HAP-1 (cell line): ENCODE measurements at regions not wholly inside any gene's neighbourhood (a gene's known extent, or its start where the extent isn't known, plus 50 kb on each side); places are given as distances from the start of the nearest gene placed in this dataset.

ENCODE experiments used
- DNase-seq, 2 experiments: peaks; one replicate each; pipeline ENCODE4 v3.0.0-alpha.2; 2016 to 2020; ENCODE audit warnings: low spot score in 2 of 2
- H3K27me3 ChIP-seq: fragments of 250-450 bp; sonication (Bioruptor Pico); 2 replicates; pipeline ENCODE4 v1.5.1; 2020; ENCODE audit warnings: low read depth, mild to moderate bottlenecking, moderate library complexity
- H3K36me3 ChIP-seq: fragments of 250-450 bp; sonication (Bioruptor Pico); replicated peaks from 2 replicates; pipeline ENCODE4 v1.5.1; 2020; ENCODE audit warnings: mild to moderate bottlenecking
- H3K4me1 ChIP-seq: fragments of 250-450 bp; sonication (Bioruptor Pico); 2 replicates; pipeline ENCODE4 v1.5.1; 2020; ENCODE audit warnings: mild to moderate bottlenecking
- H3K4me3 ChIP-seq: fragments of 250-450 bp; sonication (Bioruptor Pico); 2 replicates; pipeline ENCODE4 v1.5.1; 2020; ENCODE audit warnings: mild to moderate bottlenecking, moderate library complexity
- H3K9me3 ChIP-seq: fragments of 250-450 bp; sonication (Bioruptor Pico); 2 replicates; pipeline ENCODE4 v1.5.1; 2020; ENCODE audit warnings: mild to moderate bottlenecking, moderate library complexity
- in situ Hi-C: fragments of 300-500 bp; cut with MboI; formaldehyde crosslinking; loops from 3 replicates; pipeline ENCODE4 v1.14.3; 2020; ENCODE audit warnings: low sequenced_read_pairs, inconsistent platforms, mixed read lengths

DNA sequence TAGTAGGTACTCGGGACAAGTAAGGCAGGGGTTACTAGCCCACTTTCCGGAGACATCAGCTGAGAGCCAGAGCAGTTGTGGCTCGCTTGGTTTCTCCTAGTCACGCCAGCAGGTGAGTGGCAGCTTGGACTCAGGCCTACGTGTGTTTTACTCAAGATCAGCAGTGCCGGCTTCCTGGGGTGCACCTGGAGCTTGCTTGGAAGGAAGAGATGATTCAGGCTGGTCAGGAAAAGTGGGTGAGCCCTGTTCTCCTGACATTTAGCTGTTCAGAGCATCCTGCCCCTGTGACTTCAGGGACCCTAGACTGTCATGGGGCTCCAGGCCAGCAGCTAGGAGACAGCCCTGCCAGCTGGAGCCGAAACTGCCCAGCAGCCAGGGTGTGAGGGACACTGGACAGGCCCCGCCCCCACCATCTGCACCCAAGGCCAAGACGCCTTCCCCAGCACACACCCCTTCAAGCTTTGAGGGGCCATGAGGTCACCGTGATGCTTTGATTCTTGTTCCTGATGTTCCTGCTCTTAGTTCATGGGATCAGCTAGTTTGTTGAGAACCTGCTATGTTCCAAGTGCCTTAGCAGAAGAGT lies 238.0 kb upstream of the CIBAR2 start:
- H3K36me3 ChIP-seq: no peaks in the 10 kb centered on the region
- peaks cover 2% of the 10 kb centered on the region; the same call in 1 of the 2 replicates for H3K9me3 ChIP-seq
- in situ Hi-C loops: no loop called here
- no peak for DNase-seq
- H3K4me1 ChIP-seq: peaks cover 10% of the 10 kb centered on the region; the same call in 1 of the 2 replicates
- H3K4me3 ChIP-seq: no peak overlapping the region
- H3K27me3 ChIP-seq: no peaks in the 10 kb centered on the region

DNA sequence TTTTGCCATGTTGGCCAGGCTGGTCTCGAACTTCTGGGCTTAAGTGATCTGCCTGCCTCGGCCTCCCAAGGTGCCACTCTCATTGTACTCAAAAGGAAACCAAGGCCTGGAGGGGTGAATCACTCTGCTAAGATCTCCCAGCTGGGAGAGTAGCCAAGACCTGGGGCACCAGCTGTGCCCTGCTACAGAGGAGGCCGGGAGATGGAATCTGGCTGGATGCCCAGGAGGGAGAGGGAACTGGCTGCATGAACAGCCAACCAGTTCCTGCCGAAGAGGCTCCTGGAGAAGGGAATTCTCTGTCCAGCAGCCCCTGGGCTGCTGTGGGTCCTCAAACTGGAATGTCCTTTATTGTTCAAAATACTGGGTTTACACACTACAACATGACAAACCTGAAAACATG lies 238.7 kb upstream of the CIBAR2 start:
- H3K36me3 ChIP-seq: no peaks in the 10 kb centered on the region
- no peaks in the 10 kb centered on the region for H3K27me3 ChIP-seq
- H3K4me1 ChIP-seq: peaks cover 10% of the 10 kb centered on the region; the same call in 1 of the 2 replicates
- H3K4me3 ChIP-seq: no peak overlapping the region
- peak in 1 of 2 experiments; percentile 59 for DNase-seq
- H3K9me3 ChIP-seq: peaks cover 2% of the 10 kb centered on the region; the same call in 1 of the 2 replicates
- in situ Hi-C loops: no loop called here

DNA sequence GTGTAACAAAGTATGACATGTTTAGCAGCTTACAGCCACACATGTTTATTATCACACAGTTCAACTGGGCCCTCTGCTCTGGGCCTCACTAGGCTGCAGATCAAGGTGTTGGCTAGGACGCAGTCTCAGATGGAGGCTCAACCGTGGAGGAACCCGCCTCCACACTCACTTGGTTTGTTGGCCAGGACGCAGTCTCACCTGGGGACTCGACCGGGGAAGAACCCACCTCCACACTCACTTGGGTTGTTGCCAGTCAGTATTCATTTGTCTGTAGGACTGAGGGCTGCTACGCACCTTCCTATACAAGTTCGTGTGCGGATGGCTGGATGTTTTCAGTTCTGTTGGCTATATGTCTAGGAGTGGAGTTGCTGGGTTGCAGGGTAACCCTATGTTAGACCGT lies 240.7 kb upstream of the CIBAR2 start:
- no peak for DNase-seq
- H3K36me3 ChIP-seq: no peaks in the 10 kb centered on the region
- H3K4me1 ChIP-seq: peaks cover 10% of the 10 kb centered on the region; the same call in 1 of the 2 replicates
- in situ Hi-C loops: no loop called here
- no peaks in the 10 kb centered on the region for H3K27me3 ChIP-seq
- H3K9me3 ChIP-seq: peaks cover 2% of the 10 kb centered on the region; the same call in 1 of the 2 replicates
- H3K4me3 ChIP-seq: no peak overlapping the region

DNA sequence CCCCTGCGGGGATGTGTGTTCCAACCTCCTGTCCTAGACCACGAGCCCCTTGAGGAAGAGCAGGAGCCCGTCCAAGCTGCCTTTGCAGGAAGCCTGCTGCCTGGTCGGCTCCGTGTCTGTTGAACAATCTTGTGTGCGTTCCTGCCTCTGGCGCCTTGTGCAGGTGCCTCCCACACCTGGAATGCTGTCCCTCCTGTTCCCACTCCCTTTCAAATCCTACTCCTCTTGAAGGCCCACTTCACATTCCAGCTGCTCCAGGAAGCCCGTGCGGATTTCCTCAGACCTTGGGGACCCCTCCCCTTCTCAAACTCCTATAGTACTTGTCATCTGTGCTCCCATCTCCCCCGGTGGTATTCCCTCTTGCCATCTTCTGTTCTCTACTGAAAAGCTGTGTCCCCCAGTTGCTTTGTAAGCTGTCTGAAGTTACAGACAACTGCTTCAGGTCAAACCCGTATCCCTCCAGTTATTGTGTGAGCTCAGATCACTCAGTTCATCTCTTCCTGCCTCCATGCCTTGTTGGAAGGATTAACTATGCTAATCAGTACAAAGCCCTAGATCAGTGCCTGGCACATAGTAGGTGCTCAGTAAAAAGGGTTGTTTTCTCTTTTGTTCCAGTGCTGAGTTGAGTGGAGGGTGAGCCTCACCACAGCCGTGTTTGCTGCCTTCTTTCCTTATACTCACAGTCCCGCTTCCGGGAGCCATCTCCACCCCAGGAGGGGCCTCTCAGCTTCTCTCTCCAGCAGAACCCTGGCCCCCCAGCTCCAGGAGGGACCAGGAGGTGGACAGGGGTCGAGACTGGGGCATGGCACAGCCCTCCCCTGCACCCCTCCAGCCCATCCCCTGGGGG lies 241.8 kb upstream of the CIBAR2 start:
- DNase-seq: no peak

DNA sequence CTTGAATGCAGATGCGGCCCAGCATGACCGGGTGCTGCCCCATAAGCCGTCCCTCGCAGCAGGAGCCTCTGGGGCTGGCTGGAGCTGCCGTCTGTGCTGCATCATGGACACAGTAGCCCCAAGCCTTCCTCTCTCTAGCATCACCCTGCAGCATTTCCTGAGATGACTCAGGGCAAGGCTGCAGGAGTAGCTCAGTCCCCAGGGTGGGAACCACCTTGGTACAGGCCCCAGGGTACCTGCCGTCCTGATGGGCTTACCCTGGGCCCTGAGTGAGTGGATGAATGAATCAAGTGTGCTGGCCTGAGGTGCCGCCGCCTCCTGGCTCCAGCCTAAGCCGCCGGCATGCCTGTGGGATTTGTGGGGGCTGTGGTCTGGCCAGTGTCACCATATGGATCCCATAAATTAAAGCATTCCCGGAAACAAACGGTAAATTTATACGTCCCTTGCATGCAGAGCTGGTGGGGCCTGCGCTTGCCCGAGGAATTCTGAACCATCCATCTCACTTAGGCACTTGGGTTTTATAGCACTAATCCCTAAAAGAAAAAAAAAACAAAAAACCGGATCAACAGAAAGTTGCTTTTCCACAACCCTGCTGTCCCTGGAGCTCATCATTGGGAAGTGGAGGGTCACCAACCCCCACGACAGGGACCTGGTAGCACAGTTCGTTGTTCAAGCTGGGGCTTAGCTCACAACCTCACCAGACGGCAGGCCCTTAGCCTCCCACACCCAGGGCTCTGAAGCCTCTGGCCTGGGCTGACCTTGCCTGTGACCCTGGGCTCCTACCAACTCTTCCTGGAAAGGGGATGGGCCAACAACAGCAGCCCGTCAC lies 242.6 kb upstream of the CIBAR2 start:
- Histone ChIP-seq H3K4me3 (no peak overlapping the region), H3K36me3 (no peaks in the 10 kb centered on the region), H3K27me3 (no peaks in the 10 kb centered on the region), H3K4me1 (peaks cover 10% of the 10 kb centered on the region; the same call in 1 of the 2 replicates), H3K9me3 (peaks cover 2% of the 10 kb centered on the region; the same call in 1 of the 2 replicates)
- peak in 1 of 2 experiments; percentile 36 for DNase-seq
- in situ Hi-C loops: no loop called here

More for the DNA sequence above, 241.8 kb upstream of the CIBAR2 start:
- Histone ChIP-seq H3K27me3 (no peaks in the 10 kb centered on the region), H3K4me1 (peaks cover 10% of the 10 kb centered on the region; the same call in 1 of the 2 replicates), H3K4me3 (no peak overlapping the region), H3K36me3 (no peaks in the 10 kb centered on the region), H3K9me3 (peaks cover 2% of the 10 kb centered on the region; the same call in 1 of the 2 replicates)
- in situ Hi-C loops: no loop called here

DNA sequence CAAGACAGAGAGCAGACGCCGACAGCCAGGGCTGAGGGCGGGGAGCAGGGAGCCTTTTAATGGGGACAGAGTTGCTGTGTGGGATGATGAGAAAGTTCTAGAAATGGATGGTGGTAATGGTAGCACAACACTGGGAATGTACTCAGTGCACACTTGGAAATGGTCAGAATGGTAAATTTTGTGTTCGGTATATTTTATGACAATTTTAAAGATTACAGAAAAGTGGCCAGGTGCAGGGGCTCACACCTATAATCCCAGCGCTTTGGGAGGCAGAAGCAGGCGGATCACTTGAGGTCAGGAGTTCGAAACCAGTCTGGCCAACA lies 243.2 kb upstream of the CIBAR2 start:
- in situ Hi-C loops: no loop called here

DNA sequence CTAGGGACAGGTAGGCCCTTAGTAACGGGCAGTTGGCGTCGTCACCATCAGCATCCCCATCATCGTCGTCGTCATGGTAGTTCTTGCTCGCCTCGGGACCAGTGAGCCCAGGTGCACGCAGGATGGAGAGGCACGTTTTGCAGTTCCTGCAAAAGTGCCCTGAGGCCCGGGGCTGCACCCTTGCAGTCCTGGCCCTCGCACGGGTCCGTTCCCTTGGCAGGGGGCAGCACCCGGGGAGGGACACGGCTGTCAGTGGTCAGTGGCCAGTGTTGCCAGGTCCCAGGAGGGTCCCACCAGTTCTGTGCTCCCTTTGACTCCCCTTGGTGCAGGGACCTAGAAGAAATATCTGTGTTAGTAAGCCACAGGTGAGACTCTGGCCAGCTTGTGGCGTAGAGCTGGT lies 243.9 kb upstream of the CIBAR2 start:
- Histone ChIP-seq H3K36me3 (no peaks in the 10 kb centered on the region), H3K4me1 (peaks cover 10% of the 10 kb centered on the region; the same call in 1 of the 2 replicates), H3K4me3 (no peak overlapping the region), H3K9me3 (peaks cover 2% of the 10 kb centered on the region; the same call in 1 of the 2 replicates), H3K27me3 (no peaks in the 10 kb centered on the region)
- in situ Hi-C loops: no loop called here
- no peak for DNase-seq

More for the DNA sequence above, 243.2 kb upstream of the CIBAR2 start:
- Histone ChIP-seq H3K9me3 (peaks cover 2% of the 10 kb centered on the region; the same call in 1 of the 2 replicates), H3K4me3 (no peak overlapping the region), H3K4me1 (peaks cover 10% of the 10 kb centered on the region; the same call in 1 of the 2 replicates), H3K27me3 (no peaks in the 10 kb centered on the region), H3K36me3 (no peaks in the 10 kb centered on the region)
- no peak for DNase-seq

DNA sequence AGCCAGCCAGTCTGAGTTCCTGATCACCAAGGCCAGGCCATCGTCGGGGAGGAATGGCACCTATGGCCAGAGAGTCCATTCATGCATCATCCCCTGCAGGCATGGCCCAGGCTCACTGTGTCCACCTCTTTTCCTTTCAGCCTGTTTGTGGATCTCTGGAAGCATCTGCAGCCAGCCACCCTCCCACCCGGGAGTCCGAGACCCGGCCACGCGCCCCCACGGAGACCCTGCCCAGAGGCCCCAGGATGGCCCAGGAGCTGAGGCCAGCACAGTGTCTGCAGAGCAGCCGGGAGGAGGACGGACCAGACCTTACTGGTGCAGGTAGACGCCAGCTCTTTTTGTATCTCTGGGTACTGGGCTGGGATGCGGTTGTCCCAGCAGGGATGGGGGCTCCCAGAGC lies 245.1 kb upstream of the CIBAR2 start:
- no peaks in the 10 kb centered on the region for H3K27me3 ChIP-seq
- DNase-seq: no peak
- H3K36me3 ChIP-seq: no peaks in the 10 kb centered on the region
- peaks cover 2% of the 10 kb centered on the region; the same call in 1 of the 2 replicates for H3K9me3 ChIP-seq
- H3K4me1 ChIP-seq: peaks cover 5% of the 10 kb centered on the region; the same call in 1 of the 2 replicates
- H3K4me3 ChIP-seq: no peak overlapping the region
- in situ Hi-C loops: no loop called here

DNA sequence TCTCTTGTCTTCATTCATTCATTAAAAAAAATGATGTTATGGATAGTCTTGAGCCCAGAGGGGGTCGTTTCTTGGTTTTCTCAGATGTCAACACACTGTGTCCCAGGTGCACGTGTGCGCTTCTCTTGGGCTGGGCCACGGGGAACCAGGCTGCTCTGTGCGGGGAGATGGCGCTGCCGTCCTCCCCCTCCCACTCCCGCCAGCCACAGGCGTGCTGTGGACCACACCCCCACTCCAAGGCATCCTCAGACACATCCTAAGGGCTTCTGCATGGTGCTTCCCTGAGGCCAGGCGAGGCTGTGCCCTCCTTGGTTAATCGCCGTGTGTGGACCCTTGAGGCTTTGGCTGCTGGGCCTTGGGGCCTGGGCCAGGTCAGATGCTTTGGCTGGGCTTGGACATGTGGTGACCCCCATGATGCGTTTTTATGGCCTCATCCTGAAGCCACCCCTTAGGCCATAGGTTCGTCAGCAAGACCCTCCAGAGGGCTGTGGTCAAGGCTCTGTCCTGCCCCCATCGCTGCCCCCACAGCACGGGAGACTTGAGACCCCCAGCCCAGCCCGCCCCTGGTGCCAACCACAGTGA lies 245.7 kb upstream of the CIBAR2 start:
- DNase-seq: no peak
- peaks cover under 1% of the 10 kb centered on the region; the same call in 1 of the 2 replicates for H3K9me3 ChIP-seq
- H3K4me3 ChIP-seq: no peak overlapping the region
- H3K4me1 ChIP-seq: peaks cover 3% of the 10 kb centered on the region; the same call in 1 of the 2 replicates
- no peaks in the 10 kb centered on the region for H3K27me3 ChIP-seq
- H3K36me3 ChIP-seq: no peaks in the 10 kb centered on the region
- in situ Hi-C loops: no loop called here

DNA sequence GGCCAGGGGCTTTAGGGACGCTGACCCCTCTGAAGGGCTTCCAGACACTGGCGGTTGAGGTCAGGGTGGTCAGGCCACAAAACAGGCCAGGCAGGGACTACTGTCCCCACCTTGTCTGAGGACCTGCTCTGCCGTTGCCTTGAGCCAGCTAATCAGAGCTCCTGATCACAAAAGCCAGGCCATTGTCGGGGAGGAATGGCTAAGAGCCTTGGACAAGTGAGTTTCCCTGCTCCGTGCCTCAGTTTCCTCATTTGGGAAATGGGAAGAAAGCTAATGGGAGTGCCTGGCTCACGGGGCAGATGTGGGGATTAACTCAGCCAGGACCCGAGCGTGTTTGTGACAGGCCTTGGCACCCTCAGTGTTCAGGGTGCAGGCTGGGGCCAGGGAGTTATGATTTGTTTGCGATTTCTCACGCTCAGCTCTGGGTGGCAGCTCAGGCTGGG lies 246.5 kb upstream of the CIBAR2 start:
- Histone ChIP-seq H3K4me3 (no peak overlapping the region), H3K4me1 (peaks cover 3% of the 10 kb centered on the region; the same call in 1 of the 2 replicates)
- in situ Hi-C loops: no loop called here

DNA sequence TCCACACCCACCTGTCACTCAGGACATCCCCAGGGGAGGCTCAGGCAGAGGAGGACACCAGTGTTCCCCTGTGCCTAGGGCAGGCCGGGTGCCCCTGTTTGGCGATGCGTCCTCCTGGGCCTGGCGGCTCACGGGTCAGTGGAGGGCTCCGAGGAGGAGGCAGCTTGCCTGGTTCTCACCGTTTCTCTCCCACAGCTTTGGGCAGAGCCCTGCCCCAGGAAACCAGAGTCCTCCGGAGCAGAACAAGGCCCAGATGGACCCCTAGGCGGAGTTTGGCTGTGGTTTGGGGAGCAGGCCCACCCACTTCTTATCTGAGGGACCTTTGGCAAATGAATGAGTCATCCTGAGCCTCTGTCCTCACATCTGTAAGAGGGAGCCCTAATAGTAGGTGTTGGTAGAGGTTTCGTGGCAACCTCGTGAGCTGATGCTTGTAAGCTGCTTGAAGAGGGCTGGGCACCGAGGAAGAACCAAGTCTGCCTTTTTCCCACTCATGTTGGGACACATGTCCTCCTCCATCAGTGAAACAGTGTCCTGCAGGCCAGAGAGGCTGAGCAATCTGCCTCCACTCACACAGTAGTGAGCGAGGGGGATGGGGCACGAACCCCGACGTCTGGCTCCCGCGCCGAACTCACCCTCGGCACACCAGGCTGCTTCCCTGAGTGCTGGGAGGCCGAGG lies 247.0 kb upstream of the CIBAR2 start:
- DNase-seq: no peak
- Histone ChIP-seq H3K36me3 (no peaks in the 10 kb centered on the region), H3K4me1 (peaks cover 3% of the 10 kb centered on the region; the same call in 1 of the 2 replicates), H3K27me3 (no peaks in the 10 kb centered on the region), H3K4me3 (no peak overlapping the region), H3K9me3 (no peaks in the 10 kb centered on the region)
- in situ Hi-C loops: no loop called here

More for the DNA sequence above, 246.5 kb upstream of the CIBAR2 start:
- Histone ChIP-seq H3K9me3 (no peaks in the 10 kb centered on the region), H3K36me3 (no peaks in the 10 kb centered on the region), H3K27me3 (no peaks in the 10 kb centered on the region)
- DNase-seq: no peak

DNA sequence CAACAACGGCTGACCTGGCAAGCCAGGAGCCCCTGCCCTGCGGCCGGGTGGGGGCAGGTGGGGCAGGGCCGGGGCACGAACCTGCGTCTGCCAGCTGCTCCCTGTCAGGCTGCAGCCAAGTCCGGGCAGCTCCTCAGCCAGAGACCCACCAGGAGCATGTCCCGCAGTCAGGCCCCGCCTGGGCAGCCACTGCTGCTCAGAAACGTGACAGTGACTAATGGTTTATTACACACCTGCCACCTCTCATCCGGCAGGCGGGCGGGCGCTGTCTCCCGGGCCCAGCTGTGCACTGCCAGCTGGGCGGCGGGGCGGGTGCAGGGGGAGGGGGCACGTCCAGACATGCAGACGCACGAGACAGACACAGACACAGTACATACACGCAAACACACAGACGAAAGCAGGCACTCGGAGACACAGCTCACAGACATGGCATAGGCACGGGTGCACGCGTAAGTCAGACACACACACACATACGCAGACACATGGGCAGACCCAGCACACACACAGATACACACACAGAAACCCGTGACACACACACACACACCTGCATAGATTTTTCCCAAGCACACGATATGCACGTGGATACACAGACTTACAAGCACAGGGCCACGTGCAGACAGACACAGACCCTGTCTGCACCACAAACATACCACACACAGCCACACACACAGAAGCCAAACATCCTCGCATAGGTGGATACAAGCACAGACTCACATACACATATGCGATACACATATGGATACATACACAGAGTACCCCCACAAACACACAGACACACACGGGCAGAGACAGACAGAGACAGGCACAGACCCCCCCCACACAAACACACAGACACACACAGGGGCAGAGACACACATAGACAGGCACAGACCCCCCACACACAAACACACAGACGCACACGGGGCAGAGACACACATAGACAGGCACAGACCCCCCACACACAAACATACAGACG lies 248.3 kb upstream of the CIBAR2 start:
- Histone ChIP-seq H3K36me3 (no peaks in the 10 kb centered on the region), H3K27me3 (no peaks in the 10 kb centered on the region), H3K4me3 (no peak overlapping the region), H3K4me1 (no peaks in the 10 kb centered on the region), H3K9me3 (no peaks in the 10 kb centered on the region)
- DNase-seq: no peak
- in situ Hi-C loops: no loop called here
